ENCODE measurements at regions not wholly inside any gene's neighbourhood (a gene's known extent, or its start where the extent isn't known, plus 50 kb on each side); places are given as distances from the start of the nearest gene placed in this dataset.

GRCh38 chrX:126886997-126887396, 67.5 kb downstream of the PRR32 start:
- no peak overlapping the region for H3K27ac ChIP-seq
- no peak for TF ChIP-seq CTCF (IDR thresholded peaks at IDR 0.05)
- TF ChIP-seq ZFX (IDR thresholded peaks at IDR 0.05; ENCODE audit: borderline replicate concordance): no peak

GRCh38 chrX:126900937-126901336, 81.4 kb downstream of the PRR32 start:
- TF ChIP-seq CTCF (IDR thresholded peaks at IDR 0.05) (no peak), ZFX (IDR thresholded peaks at IDR 0.05; ENCODE audit: borderline replicate concordance) (no peak)
- H3K27ac ChIP-seq: peak overlapping the region; percentile 85

GRCh38 chrX:126929071-126929470, 109.5 kb downstream of the PRR32 start:
- no peak for TF ChIP-seq CTCF (IDR thresholded peaks at IDR 0.05)
- TF ChIP-seq ZFX (IDR thresholded peaks at IDR 0.05; ENCODE audit: borderline replicate concordance): no peak
- H3K27ac ChIP-seq: no peak overlapping the region

GRCh38 chrX:126967225-126967624, 147.7 kb downstream of the PRR32 start:
- TF ChIP-seq CTCF (IDR thresholded peaks at IDR 0.05) (no peak), ZFX (IDR thresholded peaks at IDR 0.05; ENCODE audit: borderline replicate concordance) (no peak)
- no peak overlapping the region for H3K27ac ChIP-seq

- H3K27ac ChIP-seq: no peak overlapping the region
- TF ChIP-seq ZFX (IDR thresholded peaks at IDR 0.05; ENCODE audit: borderline replicate concordance) (no peak), CTCF (IDR thresholded peaks at IDR 0.05) (no peak)
These were observed 162.6 kb downstream of the PRR32 start for GRCh38 chrX:126982158-126982557.

GRCh38 chrX:126985027-126985426, 165.5 kb downstream of the PRR32 start:
- no peak overlapping the region for H3K27ac ChIP-seq
- TF ChIP-seq ZFX (IDR thresholded peaks at IDR 0.05; ENCODE audit: borderline replicate concordance) (no peak), CTCF (IDR thresholded peaks at IDR 0.05) (no peak)

- H3K27ac ChIP-seq: no peak overlapping the region
- no peak for TF ChIP-seq ZFX (IDR thresholded peaks at IDR 0.05; ENCODE audit: borderline replicate concordance)
- TF ChIP-seq CTCF (IDR thresholded peaks at IDR 0.05): no peak
These were observed 166.5 kb downstream of the PRR32 start for GRCh38 chrX:126985981-126986380.

Measured in 22Rv1 (cell line).